H54 (cell line): ENCODE measurements at regions not wholly inside any gene's neighbourhood (a gene's known extent, or its start where the extent isn't known, plus 50 kb on each side); places are given as distances from the start of the nearest gene placed in this dataset.
"Not testable (repeated sequence)": the region's sequence is repeated elsewhere in the genome, so short reads cannot be mapped to it uniquely, and the experiment has no call there.

Experiments used
- DNase-seq: peaks from one replicate; pipeline ENCODE4 v3.0.0; 2011; ENCODE audit warnings: low spot score, mixed read lengths; ENCODE audit not compliant: insufficient read length
- FAIRE-seq: peaks from 3 replicates; lab custom pipeline; 2011; peaks lifted over from hg19 to GRCh38; lab: Jason Lieb, UNC
- POLR2A ChIP-seq: IDR thresholded peaks from 2 replicates; pipeline ENCODE4 v1.6.1; 2011; ENCODE audit warnings: low read depth, mild to moderate bottlenecking, low read length

- FAIRE-seq (no peak), DNase-seq (no peak)
- TF ChIP-seq POLR2A: no peak
Measured at GRCh38 chr10:117796130-117796745, 250.5 kb downstream of the RAB11FIP2 start.

- FAIRE-seq (no peak), DNase-seq (no peak)
- no peak for TF ChIP-seq POLR2A
Measured at GRCh38 chr10:117797296-117797695, 249.4 kb downstream of the RAB11FIP2 start.

DNA sequence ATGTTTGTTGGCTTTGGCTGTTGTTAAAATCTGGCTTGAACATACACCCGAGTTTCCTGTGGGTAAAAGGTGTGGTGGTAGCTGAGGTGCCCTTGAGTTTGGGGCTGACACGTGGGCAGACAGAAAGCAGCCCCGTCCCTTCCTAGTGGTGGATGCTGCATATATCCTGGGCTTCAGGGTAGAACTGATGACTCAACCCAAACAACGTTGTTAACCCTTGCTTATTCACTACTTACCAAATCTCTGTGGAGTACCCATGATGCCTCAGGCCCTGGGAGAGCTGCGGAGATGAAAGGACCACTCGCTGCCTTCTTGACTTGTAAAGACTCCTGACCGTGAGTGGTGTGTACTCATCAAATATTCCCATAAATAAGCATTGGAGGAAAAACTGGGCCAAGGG, 245.1 kb downstream of the RAB11FIP2 start:
- TF ChIP-seq POLR2A: no peak
- DNase-seq (no peak), FAIRE-seq (no peak)

DNA sequence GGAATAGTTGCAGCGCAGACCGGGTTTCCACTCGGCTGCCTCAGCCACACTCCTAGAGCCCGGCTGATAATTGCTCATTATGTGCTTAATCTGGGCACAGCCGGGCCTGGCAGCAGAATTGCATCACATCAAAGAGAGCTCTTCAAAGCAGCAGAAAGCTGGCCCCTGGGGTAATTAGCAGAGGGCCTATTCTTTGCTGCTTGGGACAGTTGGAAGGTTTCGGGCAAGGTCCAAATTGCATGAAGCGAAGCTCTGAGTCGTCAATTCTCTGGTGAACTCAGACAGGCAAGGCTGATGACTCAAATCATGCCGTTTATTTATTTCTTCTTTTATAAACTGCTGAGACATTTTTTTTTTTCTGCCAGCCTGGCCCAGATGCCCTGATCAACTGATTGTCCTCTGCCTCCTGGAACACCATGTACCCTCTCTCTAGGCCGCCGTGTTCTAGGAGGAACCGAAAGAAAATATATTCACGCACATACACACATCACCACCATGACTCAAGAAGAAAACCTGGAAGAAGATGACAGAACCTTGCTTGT, 242.2 kb downstream of the RAB11FIP2 start:
- TF ChIP-seq POLR2A: no peak
- no peak for FAIRE-seq
- no peak for DNase-seq

GRCh38 chr10:117805139-117805538, 241.6 kb downstream of the RAB11FIP2 start:
- TF ChIP-seq POLR2A: no peak
- FAIRE-seq (no peak), DNase-seq (no peak)

DNA sequence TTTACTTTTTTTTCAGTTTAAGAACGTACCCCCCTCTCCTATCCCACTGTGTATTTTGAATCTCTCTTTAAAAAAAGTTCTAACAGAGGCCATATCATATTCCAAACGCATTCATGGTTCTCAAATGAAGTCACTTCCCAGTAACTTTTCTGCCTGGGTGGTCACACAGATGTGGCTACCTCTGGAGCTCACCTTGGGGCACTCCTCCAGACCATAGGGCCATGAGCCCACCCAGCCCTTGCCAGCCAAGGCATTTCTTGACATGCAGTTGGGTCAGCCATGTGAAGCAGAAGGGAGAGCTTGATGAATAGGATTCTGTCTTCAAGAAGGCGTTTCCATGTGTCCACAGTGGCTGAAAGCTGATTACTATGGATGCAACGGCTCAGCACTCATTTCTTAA, 239.3 kb downstream of the RAB11FIP2 start:
- TF ChIP-seq POLR2A: no peak
- FAIRE-seq: no peak
- no peak for DNase-seq

GRCh38 chr10:117815816-117816215, 230.9 kb downstream of the RAB11FIP2 start:
- not testable (repeated sequence) for FAIRE-seq

GRCh38 chr10:117817116-117817515, 229.6 kb downstream of the RAB11FIP2 start:
- TF ChIP-seq POLR2A: no peak
- DNase-seq: no peak
- FAIRE-seq: no peak

More at GRCh38 chr10:117815816-117816215, 230.9 kb downstream of the RAB11FIP2 start:
- DNase-seq: not testable (repeated sequence)

GRCh38 chr10:117818721-117819120, 228.0 kb downstream of the RAB11FIP2 start:
- FAIRE-seq: no peak
- no peak for DNase-seq
- no peak for TF ChIP-seq POLR2A

DNA sequence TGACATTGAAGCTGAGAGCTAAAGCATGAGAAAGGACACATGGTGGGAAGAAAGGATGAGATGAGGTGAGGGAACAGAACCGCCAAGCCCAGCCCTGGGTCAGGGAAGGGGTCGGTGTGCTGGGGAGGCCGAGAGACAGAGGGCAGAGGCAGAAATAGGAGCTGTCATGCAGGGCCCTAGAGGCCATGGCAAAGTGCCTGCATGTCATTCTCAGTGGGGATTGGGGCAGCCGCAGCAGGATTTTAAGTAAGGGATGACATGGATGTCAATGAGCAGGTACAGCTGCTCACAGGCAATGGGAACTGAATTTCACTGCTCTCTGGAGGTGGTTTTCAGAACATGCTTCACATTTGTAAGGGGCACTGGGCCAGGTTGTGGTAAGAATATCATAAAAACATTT, 227.4 kb downstream of the RAB11FIP2 start:
- FAIRE-seq: no peak
- no peak for TF ChIP-seq POLR2A
- DNase-seq: no peak

DNA sequence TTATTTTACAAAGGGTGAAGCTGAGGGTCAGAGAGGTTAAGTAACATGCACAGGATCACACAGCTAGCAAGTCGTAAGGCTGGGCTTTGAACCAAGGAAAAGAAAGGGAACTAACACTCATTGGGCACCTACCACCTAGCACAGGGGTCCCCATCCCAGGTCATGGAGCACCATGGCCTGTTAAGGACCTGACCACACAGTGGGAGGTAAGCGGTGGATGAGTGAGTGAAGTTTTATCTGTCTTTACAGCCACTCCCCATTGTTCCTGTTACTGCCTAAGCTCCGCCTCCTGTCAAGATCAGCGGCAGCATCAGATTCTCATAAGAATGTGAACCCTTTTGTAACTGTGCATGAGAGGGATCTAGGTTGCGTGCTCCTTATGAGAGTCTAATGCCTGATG, 222.8 kb downstream of the RAB11FIP2 start:
- no peak for TF ChIP-seq POLR2A
- no peak for DNase-seq
- FAIRE-seq: no peak

- no peak for FAIRE-seq
- no peak for DNase-seq
- no peak for TF ChIP-seq POLR2A
Measured at GRCh38 chr10:117830205-117830604, 216.5 kb downstream of the RAB11FIP2 start.

- TF ChIP-seq POLR2A: no peak
- DNase-seq: no peak
Measured at GRCh38 chr10:117830787-117831212, 215.9 kb downstream of the RAB11FIP2 start.

DNA sequence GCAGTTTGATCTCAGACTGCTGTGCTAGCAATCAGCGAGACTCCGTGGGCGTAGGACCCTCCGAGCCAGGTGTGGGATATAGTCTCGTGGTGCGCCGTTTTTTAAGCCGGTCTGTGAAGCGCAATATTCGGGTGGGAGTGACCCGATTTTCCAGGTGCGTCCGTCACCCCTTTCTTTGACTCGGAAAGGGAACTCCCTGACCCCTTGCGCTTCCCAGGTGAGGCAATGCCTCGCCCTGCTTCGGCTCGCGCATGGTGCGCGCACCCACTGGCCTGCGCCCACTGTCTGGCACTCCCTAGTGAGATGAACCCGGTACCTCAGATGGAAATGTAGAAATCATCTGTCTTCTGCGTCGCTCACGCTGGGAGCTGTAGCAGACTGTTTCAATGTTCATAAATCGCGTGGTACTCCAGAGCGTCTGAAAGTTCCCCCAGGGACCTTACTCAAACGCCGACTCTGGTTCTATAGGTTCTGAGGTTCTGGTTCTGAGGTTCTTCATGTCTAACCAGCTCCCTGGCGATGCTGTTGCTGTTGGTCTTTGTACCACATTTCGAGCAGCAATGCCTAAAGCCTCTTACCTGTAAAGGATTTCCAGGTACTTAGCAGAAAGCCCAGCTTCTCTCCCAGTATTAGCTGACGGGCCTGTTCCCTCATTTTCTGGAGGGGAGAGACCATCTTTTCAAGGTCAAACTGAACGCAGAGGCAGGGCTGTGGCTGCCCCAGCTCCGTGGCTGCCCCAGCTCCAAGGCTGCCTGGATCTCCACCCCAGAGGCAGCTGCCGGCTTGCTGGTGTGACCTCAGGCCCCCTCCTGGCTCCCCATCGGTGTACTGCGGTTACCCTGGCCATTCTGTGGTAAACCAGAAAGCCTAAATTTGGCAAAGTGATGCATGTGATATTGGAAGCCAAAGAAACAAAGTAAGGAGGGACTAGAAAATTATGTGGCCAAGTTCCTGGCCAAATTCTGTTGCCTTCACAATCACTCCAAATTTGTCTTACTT, 207.9 kb downstream of the RAB11FIP2 start:
- FAIRE-seq, DNase-seq: not testable (repeated sequence)

More at GRCh38 chr10:117830787-117831212, 215.9 kb downstream of the RAB11FIP2 start:
- no peak for FAIRE-seq

- DNase-seq, FAIRE-seq: not testable (repeated sequence)
Measured at GRCh38 chr10:117856426-117856825, 190.3 kb downstream of the RAB11FIP2 start.
